Erythroblast (primary cell): ENCODE measurements at regions not wholly inside any gene's neighbourhood (a gene's known extent, or its start where the extent isn't known, plus 50 kb on each side); places are given as distances from the start of the nearest gene placed in this dataset.

ENCODE experiments used
- GATA1 ChIP-seq: IDR thresholded peaks from 2 replicates; pipeline ENCODE4 v1.6.1; 2011; ENCODE audit warnings: low read depth, mild to moderate bottlenecking, control low read depth, low read length, moderate library complexity
- POLR2A ChIP-seq: IDR thresholded peaks from 2 replicates; pipeline ENCODE4 v1.6.1; 2011; ENCODE audit warnings: mild to moderate bottlenecking, low read length

GRCh38 chr1:82845866-82846265, 1045.1 kb downstream of the ADGRL2 start:
- TF ChIP-seq POLR2A (no peak), GATA1 (no peak)
